HepG2 (cell line): ENCODE measurements at regions not wholly inside any gene's neighbourhood (a gene's known extent, or its start where the extent isn't known, plus 50 kb on each side); places are given as distances from the start of the nearest gene placed in this dataset.

ENCODE experiments used
- CHD2 ChIP-seq: IDR thresholded peaks from 2 replicates; pipeline ENCODE4 v1.6.1; 2011; ENCODE audit warnings: low read depth, low read length, improper control_type of control experiment
- POLR2A ChIP-seq, 2 experiments: IDR thresholded peaks; 2 replicates each; pipeline ENCODE4 v1.6.1; 2011; ENCODE audit warnings: low read depth in 2 of 2, low read length in 2 of 2, mild to moderate bottlenecking in 1 of 2, moderate library complexity in 1 of 2; ENCODE audit not compliant: insufficient read depth in 1 of 2
- ZNF616 ChIP-seq: sonication (generic); formaldehyde crosslinking; IDR thresholded peaks from 2 replicates; pipeline ENCODE4 v1.5.0; 2020; ENCODE audit warnings: low read depth, mild to moderate bottlenecking, missing genetic modification reagents
- TF ChIP-seq, protein P1 (sequence below): sonication (generic); formaldehyde crosslinking; conservative IDR thresholded peaks from 2 replicates; pipeline ENCODE4 v1.4.0; 2020; ENCODE audit warnings: missing genetic modification reagents

DNA sequence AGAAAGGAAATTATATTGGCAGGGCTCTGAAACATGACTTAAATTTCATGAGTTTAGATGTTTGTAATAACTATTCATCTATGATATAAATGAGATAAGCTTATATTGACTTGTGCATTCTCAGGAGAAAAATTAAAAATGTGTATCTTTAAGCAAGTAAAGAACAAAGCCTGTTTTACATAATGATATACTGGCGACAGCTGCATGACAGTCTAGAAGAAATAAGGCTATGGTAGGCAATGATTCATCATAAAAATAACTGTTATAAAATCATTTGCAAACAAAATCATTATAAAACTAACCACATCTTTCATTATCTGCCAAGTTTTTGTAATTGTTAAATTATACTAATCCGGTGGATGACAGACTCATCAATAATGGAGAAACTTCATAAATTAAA, 188.1 kb downstream of the ADAM29 start:
- TF ChIP-seq, protein P1, sequence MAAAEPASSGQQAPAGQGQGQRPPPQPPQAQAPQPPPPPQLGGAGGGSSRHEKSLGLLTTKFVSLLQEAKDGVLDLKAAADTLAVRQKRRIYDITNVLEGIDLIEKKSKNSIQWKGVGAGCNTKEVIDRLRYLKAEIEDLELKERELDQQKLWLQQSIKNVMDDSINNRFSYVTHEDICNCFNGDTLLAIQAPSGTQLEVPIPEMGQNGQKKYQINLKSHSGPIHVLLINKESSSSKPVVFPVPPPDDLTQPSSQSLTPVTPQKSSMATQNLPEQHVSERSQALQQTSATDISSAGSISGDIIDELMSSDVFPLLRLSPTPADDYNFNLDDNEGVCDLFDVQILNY (CRISPR knock-in tag) = no peak
- TF ChIP-seq POLR2A (IDR thresholded peaks at IDR 0.05; ENCODE audit: insufficient read depth in 1 of 2, low read depth in 2 of 2, low read length in 2 of 2) (no peak), CHD2 (no peak), ZNF616 (CRISPR knock-in tag) (no peak)
